ENCODE measurements at regions not wholly inside any gene's neighbourhood (a gene's known extent, or its start where the extent isn't known, plus 50 kb on each side); places are given as distances from the start of the nearest gene placed in this dataset.
A peak's percentile ranks its signal among the peaks of the same experiment; 100 is the strongest.

DNA sequence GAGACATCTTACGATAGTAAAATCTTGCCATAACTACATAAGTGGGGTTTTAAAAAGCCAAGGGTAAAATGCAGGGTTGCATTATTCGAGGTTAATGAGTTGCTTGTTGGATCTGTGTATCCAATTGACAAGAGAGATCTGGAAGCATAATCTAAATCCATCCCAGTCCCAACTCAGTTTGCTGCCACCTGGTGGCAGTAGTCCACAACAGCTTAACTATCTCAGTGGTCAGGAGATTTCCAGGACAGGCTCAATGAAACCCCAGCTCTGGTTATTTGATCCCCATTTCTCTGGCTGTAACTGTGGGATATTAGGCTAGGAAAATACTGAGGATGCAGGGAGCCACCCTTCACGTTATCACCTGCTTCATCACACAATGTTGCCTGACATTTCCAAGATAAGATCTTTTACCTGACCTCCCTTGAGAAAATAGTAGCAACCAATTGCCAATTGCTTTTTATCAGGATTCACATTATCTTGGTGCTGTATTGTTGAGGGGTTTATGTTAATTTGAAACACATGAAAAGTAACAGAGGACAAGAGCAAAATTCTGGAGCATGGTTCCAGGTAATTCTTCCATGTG lies 88.2 kb upstream of the TNIP3 start:
- intact Hi-C loops (cut with micrococcal nuclease): loop anchor here (2.0 kb wide), 1 partner anchor 60 kb away; no protein-coding TSS in a partner anchor
- ChIA-PET POLR2A (no interaction called here), CTCF (interaction anchor here (0.6 to 11.5 kb wide), 25 partner anchors 9 to 134 kb away, joined by 3 to 155 read pairs (median 4); no protein-coding TSS in a partner anchor)
- Mint-ChIP-seq H3K36me3 (ENCODE audit: low read depth) (no peaks in the 10 kb centered on the region), H3K4me3 (no peak overlapping the region), H3K9me3 (no peaks in the 10 kb centered on the region), H3K4me1 (ENCODE audit: low read depth) (peaks cover 57% of the 10 kb centered on the region), H3K27ac (no peak overlapping the region), H3K27me3 (no peaks in the 10 kb centered on the region)
- ATAC-seq (no peak), DNase-seq (peak; percentile 75)
- TF ChIP-seq, protein P1, sequence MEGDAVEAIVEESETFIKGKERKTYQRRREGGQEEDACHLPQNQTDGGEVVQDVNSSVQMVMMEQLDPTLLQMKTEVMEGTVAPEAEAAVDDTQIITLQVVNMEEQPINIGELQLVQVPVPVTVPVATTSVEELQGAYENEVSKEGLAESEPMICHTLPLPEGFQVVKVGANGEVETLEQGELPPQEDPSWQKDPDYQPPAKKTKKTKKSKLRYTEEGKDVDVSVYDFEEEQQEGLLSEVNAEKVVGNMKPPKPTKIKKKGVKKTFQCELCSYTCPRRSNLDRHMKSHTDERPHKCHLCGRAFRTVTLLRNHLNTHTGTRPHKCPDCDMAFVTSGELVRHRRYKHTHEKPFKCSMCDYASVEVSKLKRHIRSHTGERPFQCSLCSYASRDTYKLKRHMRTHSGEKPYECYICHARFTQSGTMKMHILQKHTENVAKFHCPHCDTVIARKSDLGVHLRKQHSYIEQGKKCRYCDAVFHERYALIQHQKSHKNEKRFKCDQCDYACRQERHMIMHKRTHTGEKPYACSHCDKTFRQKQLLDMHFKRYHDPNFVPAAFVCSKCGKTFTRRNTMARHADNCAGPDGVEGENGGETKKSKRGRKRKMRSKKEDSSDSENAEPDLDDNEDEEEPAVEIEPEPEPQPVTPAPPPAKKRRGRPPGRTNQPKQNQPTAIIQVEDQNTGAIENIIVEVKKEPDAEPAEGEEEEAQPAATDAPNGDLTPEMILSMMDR (IDR thresholded peaks at IDR 0.05): peak; percentile 87

DNA sequence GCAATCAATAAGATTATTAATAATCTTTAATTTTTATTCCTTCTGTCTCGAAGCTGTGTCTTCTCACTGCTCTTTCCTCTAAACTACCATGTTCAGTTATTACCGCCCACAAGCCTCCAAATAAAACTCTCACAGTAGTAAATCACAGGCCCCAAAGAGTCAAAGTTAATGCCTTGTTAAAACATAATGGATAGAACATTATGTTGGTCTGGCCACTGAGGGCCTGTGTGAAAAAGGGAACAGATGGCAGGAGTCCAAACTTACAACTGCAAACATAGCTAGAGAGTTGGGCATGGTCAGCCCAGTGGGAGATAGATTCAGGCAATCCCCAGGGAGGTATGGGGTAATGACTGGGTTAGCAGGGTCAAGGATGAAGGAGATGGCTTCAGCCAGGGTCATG lies 84.6 kb upstream of the TNIP3 start:
- intact Hi-C loops (cut with micrococcal nuclease): no loop called here
- DNase-seq (no peak), ATAC-seq (no peak)
- H3K9me3 Mint-ChIP-seq: no peaks in the 10 kb centered on the region
- TF ChIP-seq, protein P1 (IDR thresholded peaks at IDR 0.05): no peak
- peaks cover 41% of the 10 kb centered on the region for H3K4me1 Mint-ChIP-seq (ENCODE audit: low read depth)
- H3K27me3 Mint-ChIP-seq: no peaks in the 10 kb centered on the region
- H3K36me3 Mint-ChIP-seq (ENCODE audit: low read depth): no peaks in the 10 kb centered on the region
- POLR2A ChIA-PET: interaction anchor here (0.8 kb wide), 1 partner anchor 32 kb away, joined by 4 read pairs; no protein-coding TSS in a partner anchor
- H3K4me3 Mint-ChIP-seq: no peak overlapping the region
- no peak overlapping the region for H3K27ac Mint-ChIP-seq
- CTCF ChIA-PET: interaction anchor here (0.7 to 11.5 kb wide), 9 partner anchors 9 to 59 kb away, joined by 3 to 155 read pairs (median 3); no protein-coding TSS in a partner anchor

DNA sequence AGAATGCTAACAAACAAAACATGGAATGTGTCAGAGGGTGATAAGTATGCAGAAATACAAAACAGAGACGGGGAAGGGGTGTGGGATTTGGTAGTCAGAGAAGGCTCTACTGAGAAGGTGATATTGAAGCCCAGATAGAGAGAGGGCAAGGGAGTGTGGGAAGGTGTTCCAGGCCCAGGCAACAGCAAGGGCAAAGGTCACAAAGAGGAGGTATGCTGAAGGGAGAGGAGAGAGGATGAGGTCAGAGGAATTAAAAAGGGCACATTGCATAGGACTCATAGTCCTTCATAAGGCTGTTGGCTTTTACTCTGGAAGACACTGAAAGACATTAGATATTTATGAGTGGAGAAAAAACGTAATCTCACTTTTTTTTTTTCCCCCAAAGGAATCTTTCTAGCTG lies 82.6 kb upstream of the TNIP3 start:
- CTCF ChIA-PET: interaction anchor here (11.5 kb wide), 1 partner anchor 57 kb away, joined by 155 read pairs; no protein-coding TSS in a partner anchor
- H3K27ac Mint-ChIP-seq: no peak overlapping the region

DNA sequence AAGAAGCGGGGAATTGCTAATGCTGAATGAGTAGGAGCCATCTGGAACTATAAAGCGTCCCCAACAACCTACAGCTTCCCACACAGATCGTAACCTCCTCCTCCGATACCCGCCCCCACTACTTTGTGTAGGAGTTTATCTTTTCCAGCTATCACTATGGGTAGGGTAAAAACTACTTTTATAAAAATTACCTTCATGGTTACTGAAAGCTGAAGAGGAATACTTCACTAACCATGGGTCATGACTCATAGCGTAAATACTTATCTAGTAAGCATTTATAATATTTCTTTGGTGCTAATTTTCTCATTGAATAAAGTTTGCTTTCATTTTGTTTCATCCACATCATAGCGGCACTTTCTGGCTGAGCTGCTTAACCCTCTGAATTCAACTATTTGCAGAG lies 79.4 kb upstream of the TNIP3 start:
- Mint-ChIP-seq H3K27me3 (no peaks in the 10 kb centered on the region), H3K9me3 (no peaks in the 10 kb centered on the region), H3K36me3 (ENCODE audit: low read depth) (no peaks in the 10 kb centered on the region), H3K27ac (no peak overlapping the region), H3K4me1 (ENCODE audit: low read depth) (peaks cover 16% of the 10 kb centered on the region), H3K4me3 (peak overlapping the region; percentile 8)
- DNase-seq (no peak), ATAC-seq (peak; percentile 67)
- CTCF ChIA-PET: interaction anchor here (0.7 to 3.0 kb wide), 8 partner anchors 10 to 77 kb away, joined by 3 to 29 read pairs (median 5); no protein-coding TSS in a partner anchor
- TF ChIP-seq, protein P1 (IDR thresholded peaks at IDR 0.05): no peak
- intact Hi-C loops (cut with micrococcal nuclease): no loop called here
- POLR2A ChIA-PET: interaction anchor here (0.8 to 1.2 kb wide), 2 partner anchors 12 to 43 kb away, joined by 3 read pairs; no protein-coding TSS in a partner anchor

More for the DNA sequence above, 82.6 kb upstream of the TNIP3 start:
- DNase-seq (no peak), ATAC-seq (no peak)
- POLR2A ChIA-PET: no interaction called here
- H3K4me1 Mint-ChIP-seq (ENCODE audit: low read depth): peaks cover 33% of the 10 kb centered on the region
- no peaks in the 10 kb centered on the region for H3K9me3 Mint-ChIP-seq
- no peak overlapping the region for H3K4me3 Mint-ChIP-seq
- TF ChIP-seq, protein P1 (IDR thresholded peaks at IDR 0.05): no peak
- intact Hi-C loops (cut with micrococcal nuclease): no loop called here
- H3K36me3 Mint-ChIP-seq (ENCODE audit: low read depth): no peaks in the 10 kb centered on the region
- no peaks in the 10 kb centered on the region for H3K27me3 Mint-ChIP-seq

DNA sequence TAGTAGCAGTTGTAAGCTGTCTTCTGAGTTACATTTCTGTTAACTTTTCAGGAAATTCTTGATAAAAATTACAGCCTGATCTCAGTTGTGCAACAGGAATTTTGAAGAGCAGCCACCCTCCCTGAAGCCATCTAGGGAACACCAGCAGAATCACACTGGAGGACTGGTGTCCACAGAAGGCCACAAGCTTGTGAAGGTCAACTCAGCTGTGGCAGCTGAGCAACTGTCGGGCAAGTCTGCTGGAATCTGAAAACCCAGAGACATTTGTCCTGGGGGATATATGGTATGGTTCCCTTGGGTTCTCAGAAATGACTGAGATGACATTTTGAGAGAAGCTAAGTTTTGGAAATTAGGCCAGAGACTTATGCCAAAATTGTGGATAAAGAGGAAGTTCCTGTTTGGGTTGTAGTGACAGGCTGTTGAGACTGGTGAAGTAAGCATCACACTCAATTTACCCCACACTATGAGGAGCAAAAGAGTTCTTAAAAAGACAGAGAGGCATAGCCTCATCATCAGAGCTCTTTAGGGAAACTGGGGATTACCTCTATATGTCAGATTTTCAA lies 78.1 kb upstream of the TNIP3 start:
- Mint-ChIP-seq H3K4me1 (ENCODE audit: low read depth) (peaks cover 16% of the 10 kb centered on the region), H3K27me3 (no peaks in the 10 kb centered on the region), H3K36me3 (ENCODE audit: low read depth) (no peaks in the 10 kb centered on the region), H3K9me3 (no peaks in the 10 kb centered on the region), H3K27ac (no peak overlapping the region), H3K4me3 (no peak overlapping the region)
- intact Hi-C loops (cut with micrococcal nuclease): no loop called here
- TF ChIP-seq, protein P1 (IDR thresholded peaks at IDR 0.05): no peak
- DNase-seq (no peak), ATAC-seq (no peak)
- ChIA-PET CTCF (interaction anchor here (0.9 to 3.0 kb wide), 6 partner anchors 11 to 65 kb away, joined by 3 to 29 read pairs (median 10); no protein-coding TSS in a partner anchor), POLR2A (no interaction called here)

Data from activated CD8-positive, alpha-beta T cell treated with anti-CD3 and anti-CD28 coated beads for 36 hours (primary cell).